GM13976 (cell line): ENCODE measurements at regions not wholly inside any gene's neighbourhood (a gene's known extent, or its start where the extent isn't known, plus 50 kb on each side); places are given as distances from the start of the nearest gene placed in this dataset.

Experiments used
- DNase-seq: peaks from one replicate; pipeline ENCODE4 v3.0.0; 2012; ENCODE audit warnings: low spot score
- in situ Hi-C: fragments of 300-500 bp; cut with MboI; formaldehyde crosslinking; loops from one replicate; pipeline ENCODE4 v1.12.0; 2022; ENCODE audit warnings: low sequenced_read_pairs, mixed read lengths, inconsistent platforms; ENCODE audit not compliant: unreplicated experiment
- TF ChIP-seq, protein P1 (sequence below): IDR thresholded peaks from 2 replicates; pipeline ENCODE4 v1.5.1; 2012; ENCODE audit warnings: borderline replicate concordance, mild to moderate bottlenecking; ENCODE audit not compliant: insufficient read depth; ENCODE audit errors: extremely low read depth, missing control alignments, control extremely low read depth

DNA sequence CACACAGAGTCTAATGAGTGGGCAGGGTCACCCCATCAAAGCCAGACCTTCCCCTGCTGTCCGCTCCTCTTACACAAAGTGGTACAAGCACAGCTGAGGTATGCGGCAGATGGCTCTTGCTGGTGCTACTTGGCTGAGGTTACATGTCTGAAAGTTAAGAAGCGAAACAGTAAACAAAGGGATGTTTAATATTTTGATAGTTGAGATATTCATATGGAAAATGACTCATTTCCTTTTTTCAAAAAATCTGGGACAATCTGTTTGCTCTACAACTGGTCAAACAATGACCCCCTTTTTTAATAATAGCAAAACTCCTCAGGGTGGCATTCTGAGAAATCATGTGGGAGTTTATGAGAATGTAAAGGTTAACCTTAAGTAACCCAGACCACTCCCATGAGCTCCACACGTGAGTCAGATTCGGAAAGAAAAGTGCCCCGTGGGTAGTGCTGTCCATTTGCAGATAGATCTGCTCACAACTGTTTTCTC, 245.3 kb downstream of the TBXT start:
- DNase-seq = no peak
- in situ Hi-C loops = no loop called here
- TF ChIP-seq, protein P1, sequence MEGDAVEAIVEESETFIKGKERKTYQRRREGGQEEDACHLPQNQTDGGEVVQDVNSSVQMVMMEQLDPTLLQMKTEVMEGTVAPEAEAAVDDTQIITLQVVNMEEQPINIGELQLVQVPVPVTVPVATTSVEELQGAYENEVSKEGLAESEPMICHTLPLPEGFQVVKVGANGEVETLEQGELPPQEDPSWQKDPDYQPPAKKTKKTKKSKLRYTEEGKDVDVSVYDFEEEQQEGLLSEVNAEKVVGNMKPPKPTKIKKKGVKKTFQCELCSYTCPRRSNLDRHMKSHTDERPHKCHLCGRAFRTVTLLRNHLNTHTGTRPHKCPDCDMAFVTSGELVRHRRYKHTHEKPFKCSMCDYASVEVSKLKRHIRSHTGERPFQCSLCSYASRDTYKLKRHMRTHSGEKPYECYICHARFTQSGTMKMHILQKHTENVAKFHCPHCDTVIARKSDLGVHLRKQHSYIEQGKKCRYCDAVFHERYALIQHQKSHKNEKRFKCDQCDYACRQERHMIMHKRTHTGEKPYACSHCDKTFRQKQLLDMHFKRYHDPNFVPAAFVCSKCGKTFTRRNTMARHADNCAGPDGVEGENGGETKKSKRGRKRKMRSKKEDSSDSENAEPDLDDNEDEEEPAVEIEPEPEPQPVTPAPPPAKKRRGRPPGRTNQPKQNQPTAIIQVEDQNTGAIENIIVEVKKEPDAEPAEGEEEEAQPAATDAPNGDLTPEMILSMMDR = no peak

DNA sequence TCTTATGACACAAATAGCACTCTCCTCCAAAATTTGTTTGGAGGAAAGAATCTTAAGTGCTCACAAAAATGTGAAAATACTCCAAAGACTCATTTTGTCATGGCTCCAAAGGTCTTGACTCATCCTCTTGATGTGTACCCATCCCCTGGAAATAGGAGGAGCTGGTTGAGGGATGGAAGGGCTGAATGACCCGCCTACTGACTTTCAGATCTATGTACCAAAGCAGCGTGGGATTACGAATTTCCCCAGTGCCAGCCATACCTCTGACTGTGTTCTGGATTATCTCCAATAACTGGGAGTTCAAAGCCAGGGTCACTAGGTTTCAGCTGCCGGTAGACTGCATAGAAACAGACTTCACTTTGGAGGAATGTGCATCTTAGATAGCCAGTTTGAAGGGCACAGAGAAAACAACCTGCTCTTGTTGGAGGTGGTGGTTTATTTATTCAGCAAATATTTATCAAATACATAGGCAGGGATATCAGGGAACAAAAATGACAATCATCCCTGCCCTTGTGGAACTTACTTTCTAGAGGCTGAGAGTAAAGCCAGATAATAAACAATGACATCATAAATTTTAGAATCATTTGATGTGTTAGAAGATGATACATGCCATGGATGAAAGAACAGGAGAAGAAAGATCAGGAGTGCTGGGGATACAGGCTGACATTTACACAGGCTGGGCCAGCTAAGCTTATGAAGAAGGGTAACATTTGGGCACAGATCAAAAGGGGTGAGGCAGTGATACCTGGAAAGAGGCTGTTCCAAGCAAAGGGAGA, 246.6 kb downstream of the TBXT start:
- DNase-seq = no peak
- in situ Hi-C loops = no loop called here
- TF ChIP-seq, protein P1 = no peak

DNA sequence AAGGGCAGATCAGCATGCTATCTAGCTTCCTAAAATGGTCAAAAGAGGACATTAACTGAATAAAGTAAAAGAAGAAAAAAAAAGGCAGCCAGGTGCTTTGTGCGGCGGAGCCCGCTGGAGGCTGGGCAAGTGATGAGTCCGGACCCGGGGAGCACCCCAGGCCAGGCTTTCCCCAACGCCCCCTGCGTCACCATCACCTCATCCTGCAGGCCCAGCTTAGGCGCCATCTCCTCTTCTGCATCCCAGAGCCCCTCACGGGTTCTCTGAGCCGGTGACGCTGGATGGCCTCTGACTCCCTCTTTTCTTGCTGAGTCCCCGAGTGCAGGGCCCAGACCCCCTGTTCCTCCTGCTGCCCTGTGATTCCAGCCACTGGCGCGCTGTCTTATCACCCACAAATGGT, 250.1 kb downstream of the TBXT start:
- no peak for DNase-seq
- TF ChIP-seq, protein P1 = no peak
- in situ Hi-C loops = no loop called here

DNA sequence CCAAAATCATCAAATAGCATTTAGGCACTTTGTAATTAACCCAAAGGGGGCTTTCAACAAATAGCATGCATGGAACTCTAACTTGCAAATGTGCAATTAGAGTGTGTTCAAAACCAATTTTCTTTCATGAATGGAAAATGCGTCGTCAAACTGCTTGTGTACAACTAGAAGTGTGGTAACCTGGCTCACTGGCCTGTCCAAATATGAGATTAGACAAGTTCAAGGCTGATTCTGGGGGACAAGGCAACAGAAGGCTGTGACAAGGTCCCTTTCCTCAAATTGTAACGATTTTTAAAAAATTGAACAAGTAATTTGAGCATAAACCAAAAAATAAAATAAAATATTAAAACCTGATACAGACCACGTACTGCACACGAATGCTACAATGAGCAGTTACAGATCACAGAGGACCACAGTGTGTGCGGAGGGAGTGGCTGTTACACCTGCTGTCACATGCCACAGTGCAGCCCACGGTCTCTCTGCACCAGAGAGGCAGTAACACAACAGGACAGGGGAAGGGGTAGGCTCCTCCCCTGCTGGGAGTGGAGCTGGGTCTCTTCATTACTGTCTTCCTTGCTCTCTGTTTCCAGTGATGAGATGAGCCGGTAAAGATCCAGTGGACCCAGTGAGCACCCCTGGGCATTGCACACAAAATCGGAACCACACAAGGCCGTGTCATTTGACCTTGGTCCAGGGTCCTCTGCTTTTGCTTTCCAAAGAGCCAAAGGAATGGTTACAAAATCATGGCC, 252.2 kb upstream of the PDE10A start:
- TF ChIP-seq, protein P1 = no peak
- DNase-seq = no peak
- in situ Hi-C loops = no loop called here

DNA sequence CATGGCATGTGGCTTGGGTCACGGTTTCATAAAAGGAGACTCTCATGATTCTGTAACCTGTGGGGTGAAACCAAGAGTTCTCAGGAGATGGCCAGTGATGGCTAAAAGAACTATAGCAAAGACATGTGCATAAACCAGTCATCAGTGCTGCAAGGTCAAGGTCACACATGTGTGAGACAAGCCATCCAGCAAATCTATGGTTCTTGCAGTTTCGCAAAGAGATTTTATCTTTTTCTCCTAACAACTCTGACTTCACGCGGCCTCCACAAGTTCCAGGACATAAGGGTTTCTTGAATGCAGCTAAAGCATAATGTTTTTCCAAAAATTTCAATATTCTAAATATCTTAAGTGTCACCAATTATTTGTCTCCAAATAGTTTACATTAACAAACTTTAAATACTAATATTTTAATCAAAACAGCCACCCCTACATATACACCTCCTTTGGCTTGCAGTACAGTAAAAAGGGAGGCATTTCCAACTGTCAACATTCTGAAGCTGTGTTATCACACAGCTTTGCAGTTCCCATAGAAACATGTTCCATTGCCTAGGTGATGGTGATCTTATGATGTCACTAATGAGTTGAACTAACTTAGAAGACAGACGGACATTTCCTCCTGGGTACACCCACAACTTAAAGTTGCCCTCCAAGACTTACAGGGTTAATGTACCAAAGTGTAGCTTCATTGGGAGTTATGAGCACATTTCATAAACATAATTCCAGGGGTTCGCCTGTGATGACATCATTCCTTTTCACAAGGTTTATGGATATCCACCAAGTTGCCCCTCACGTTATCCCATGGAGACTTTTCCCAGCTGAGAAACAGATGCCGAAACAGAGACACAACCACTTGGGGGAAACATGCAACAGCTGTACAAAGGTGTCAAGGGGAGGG, 250.9 kb upstream of the PDE10A start:
- in situ Hi-C loops = no loop called here

More for the DNA sequence above, 250.9 kb upstream of the PDE10A start:
- no peak for DNase-seq
- TF ChIP-seq, protein P1 = no peak
